ENCODE measurements at regions not wholly inside any gene's neighbourhood (a gene's known extent, or its start where the extent isn't known, plus 50 kb on each side); places are given as distances from the start of the nearest gene placed in this dataset.

DNA sequence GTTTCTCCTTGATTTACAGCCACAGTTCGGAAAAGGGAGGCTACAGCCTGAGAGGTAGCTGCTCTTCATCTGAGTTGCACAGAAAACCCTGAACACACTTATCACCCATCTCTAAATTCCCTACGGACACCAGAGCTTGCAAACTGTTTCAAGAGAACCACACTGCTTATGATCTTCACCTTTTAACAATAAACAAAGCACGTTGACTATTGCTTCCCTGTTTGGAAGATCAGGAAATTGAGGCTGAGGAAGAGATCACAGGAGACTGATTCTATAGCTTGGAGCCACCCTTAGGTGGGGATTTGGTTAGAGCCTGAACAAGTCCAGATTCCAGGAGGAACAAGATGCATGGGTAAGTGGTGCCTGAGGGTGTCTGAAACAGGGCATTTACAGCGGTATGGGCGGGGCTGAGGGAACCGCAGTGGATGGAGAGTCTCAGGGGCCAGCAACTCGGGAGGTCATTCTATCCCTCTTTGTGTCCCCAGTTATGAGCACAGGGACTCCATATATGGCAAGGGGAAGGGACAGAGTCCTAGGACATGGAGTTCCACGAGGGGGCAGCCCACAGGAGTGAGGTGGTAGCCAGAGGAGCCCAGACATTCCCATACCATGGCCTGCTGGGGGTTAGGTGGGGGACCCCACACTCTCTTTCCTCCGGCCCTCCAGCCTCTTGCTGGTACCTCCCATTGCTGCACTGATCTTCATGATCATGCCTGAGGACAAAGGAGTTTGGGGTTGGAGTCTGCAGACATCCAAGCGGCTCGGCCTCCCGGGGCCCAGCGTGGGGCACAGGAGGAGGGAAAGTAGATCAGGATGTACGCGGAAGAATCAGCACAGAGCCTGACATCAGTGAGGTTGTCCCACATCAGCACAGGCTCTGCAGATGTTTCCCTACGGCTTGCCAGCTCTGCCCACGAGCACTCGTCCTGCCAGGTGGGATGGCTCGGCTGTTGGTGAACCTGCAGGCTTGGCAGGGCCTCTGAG, 162.3 kb upstream of the ZNF536 start:
- H2AK5ac ChIP-seq (ENCODE audit: low read depth, low read length): no peak overlapping the region
- no peak overlapping the region for H3K4me3 ChIP-seq (ENCODE audit: insufficient read depth, low read depth, low read length)
- no peak overlapping the region for H2AFZ ChIP-seq (replicated peaks; ENCODE audit: low read length, poor library complexity)
- no peak overlapping the region for H4K5ac ChIP-seq (ENCODE audit: low read depth, low read length)
- no peak overlapping the region for H3K56ac ChIP-seq (ENCODE audit: extremely low read depth, insufficient read depth, low read length)
- CTCF ChIA-PET: no interaction called here
- H3K27me3 ChIP-seq (ENCODE audit: control insufficient read depth, insufficient read depth, low read length): no peaks in the 10 kb centered on the region
- H2BK15ac ChIP-seq (ENCODE audit: low read depth, low read length): no peak overlapping the region
- TF ChIP-seq RCOR1 (IDR thresholded peaks at IDR 0.05; ENCODE audit: insufficient replicate concordance, low read length): no peak
- no peak for TF ChIP-seq BHLHE40 (IDR thresholded peaks at IDR 0.05; ENCODE audit: low read depth, low read length)
- no peak for TF ChIP-seq CHD1 (IDR thresholded peaks at IDR 0.05; ENCODE audit: low read depth, low read length)
- TF ChIP-seq NFE2L2 (IDR thresholded peaks at IDR 0.05; ENCODE audit: low read depth, low read length): no peak
- no peak for TF ChIP-seq MXI1 (IDR thresholded peaks at IDR 0.05; ENCODE audit: borderline replicate concordance, low read depth, low read length)
- no peak for TF ChIP-seq MAFK (IDR thresholded peaks at IDR 0.05; ENCODE audit: low read depth, low read length)
- no peak for TF ChIP-seq RAD21 (IDR thresholded peaks at IDR 0.05; ENCODE audit: low read length)
- no peak for TF ChIP-seq MAZ (IDR thresholded peaks at IDR 0.05; ENCODE audit: borderline replicate concordance, low read depth, low read length)
- no peak for TF ChIP-seq SMC3 (IDR thresholded peaks at IDR 0.05; ENCODE audit: low read depth, low read length)
- no peak for TF ChIP-seq RFX5 (IDR thresholded peaks at IDR 0.05; ENCODE audit: low read depth, low read length)
- no peak for TF ChIP-seq POLR2A (IDR thresholded peaks at IDR 0.05; ENCODE audit: low read depth, low read length)
- TF ChIP-seq, protein P1, sequence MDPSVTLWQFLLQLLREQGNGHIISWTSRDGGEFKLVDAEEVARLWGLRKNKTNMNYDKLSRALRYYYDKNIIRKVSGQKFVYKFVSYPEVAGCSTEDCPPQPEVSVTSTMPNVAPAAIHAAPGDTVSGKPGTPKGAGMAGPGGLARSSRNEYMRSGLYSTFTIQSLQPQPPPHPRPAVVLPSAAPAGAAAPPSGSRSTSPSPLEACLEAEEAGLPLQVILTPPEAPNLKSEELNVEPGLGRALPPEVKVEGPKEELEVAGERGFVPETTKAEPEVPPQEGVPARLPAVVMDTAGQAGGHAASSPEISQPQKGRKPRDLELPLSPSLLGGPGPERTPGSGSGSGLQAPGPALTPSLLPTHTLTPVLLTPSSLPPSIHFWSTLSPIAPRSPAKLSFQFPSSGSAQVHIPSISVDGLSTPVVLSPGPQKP (IDR thresholded peaks at IDR 0.05; ENCODE audit: borderline replicate concordance, low read depth, low read length): no peak
- no peak for TF ChIP-seq FOS (IDR thresholded peaks at IDR 0.05; ENCODE audit: low read depth, low read length)
- TF ChIP-seq CEBPB (IDR thresholded peaks at IDR 0.05; ENCODE audit: low read depth, low read length): no peak
- dilution Hi-C loops (cut with HindIII; ENCODE audit: low sequenced_read_pairs, unreplicated experiment) (no loop called here), intact Hi-C loops (cut with micrococcal nuclease) (no loop called here), in situ Hi-C loops (cut with MboI; ENCODE audit: low sequenced_read_pairs) (no loop called here)
- H2AK9ac ChIP-seq (replicated peaks; ENCODE audit: low read depth, low read length, poor library complexity): no peak overlapping the region
- no peak overlapping the region for H3K14ac ChIP-seq (replicated peaks; ENCODE audit: low read depth, low read length)
- H3K4me2 ChIP-seq (ENCODE audit: low read depth, low read length): no peak overlapping the region
- H3K4ac ChIP-seq (ENCODE audit: low read depth, low read length): no peak overlapping the region
- H3K27ac ChIP-seq (ENCODE audit: insufficient read depth, low read length): no peak overlapping the region
- H3K23ac ChIP-seq (ENCODE audit: low read depth, low read length): no peak overlapping the region
- DNase-seq (no peak), ATAC-seq (ENCODE audit: low read depth) (no peak)
- no peaks in the 10 kb centered on the region for H4K20me1 ChIP-seq (ENCODE audit: insufficient read depth, low read length)
- H3K79me1 ChIP-seq (ENCODE audit: low read depth in 1 of 2, low read length in 2 of 2): no peaks in the 10 kb centered on the region
- H3K4me1 ChIP-seq (ENCODE audit: control insufficient read depth, insufficient read depth, low read length): no peaks in the 10 kb centered on the region
- H3K36me3 ChIP-seq (ENCODE audit: control insufficient read depth, insufficient read depth, low read length): no peaks in the 10 kb centered on the region
- H3K9ac ChIP-seq (ENCODE audit: low read depth, low read length): no peak overlapping the region
- POLR2A ChIA-PET (ENCODE audit: unreplicated experiment): no interaction called here
- no peak overlapping the region for H4K8ac ChIP-seq (ENCODE audit: low read depth in 2 of 2, low read length in 2 of 2)
- no TSS peak for BruUV-seq (replicated peaks)
- 61% methylated on average over 7 of the region's 19 CpGs; no CpG with 5 or more reads in 1 of the 2 experiments for WGBS, 2 experiments (ENCODE audit: extremely low coverage in 2 of 2, insufficient read length in 1 of 2)
- no peak overlapping the region for H3K18ac ChIP-seq (ENCODE audit: low read depth, low read length)
- no peak overlapping the region for H2BK5ac ChIP-seq (ENCODE audit: low read depth, low read length, poor library complexity, severe bottlenecking)
- H4K91ac ChIP-seq (ENCODE audit: insufficient read depth, low read depth, low read length): no peak overlapping the region
- H3K9me1 ChIP-seq (ENCODE audit: insufficient read depth, low read length): no peaks in the 10 kb centered on the region
- H2BK20ac ChIP-seq (ENCODE audit: low read depth, low read length): no peak overlapping the region
- H3K9me3 ChIP-seq (ENCODE audit: control insufficient read depth, insufficient read depth, low read length): peaks cover 11% of the 10 kb centered on the region; the same call in 1 of the 2 replicates
- H2BK120ac ChIP-seq (ENCODE audit: low read depth, low read length): no peak overlapping the region

Data from IMR-90 (cell line).